Neural crest cell (in vitro differentiated cells): ENCODE measurements at regions not wholly inside any gene's neighbourhood (a gene's known extent, or its start where the extent isn't known, plus 50 kb on each side); places are given as distances from the start of the nearest gene placed in this dataset.
"Not testable (repeated sequence)": the region's sequence is repeated elsewhere in the genome, so short reads cannot be mapped to it uniquely, and the experiment has no call there.

Source experiments
- DNase-seq: peaks from one replicate; pipeline ENCODE4 v3.0.0; 2021; ENCODE audit warnings: low read depth, mixed read lengths, low spot score
- H3K27ac Mint-ChIP-seq: one replicate; pipeline ENCODE4 v1.8.0; 2021; ENCODE audit warnings: mild to moderate bottlenecking, mixed read lengths; ENCODE audit not compliant: unreplicated experiment
- H3K27me3 Mint-ChIP-seq: 2 replicates; pipeline ENCODE4 v1.8.0; 2021; ENCODE audit warnings: low read depth, mild to moderate bottlenecking, mixed read lengths
- H3K36me3 Mint-ChIP-seq: 2 replicates; pipeline ENCODE4 v1.8.0; 2021; ENCODE audit warnings: low read depth, mild to moderate bottlenecking, mixed read lengths
- H3K4me1 Mint-ChIP-seq: 2 replicates; pipeline ENCODE4 v1.8.0; 2021; ENCODE audit warnings: mixed read lengths
- H3K4me3 Mint-ChIP-seq: one replicate; pipeline ENCODE4 v1.8.0; 2021; ENCODE audit warnings: mild to moderate bottlenecking, mixed read lengths
- H3K9me3 Mint-ChIP-seq: 2 replicates; pipeline ENCODE4 v1.8.0; 2021; ENCODE audit warnings: mixed read lengths
- CTCF ChIP-seq: fragments of 200-600 bp; sonication (generic); conservative IDR thresholded peaks from 2 replicates; pipeline ENCODE4 v1.5.0; 2021; ENCODE audit warnings: antibody characterized with exemption, mild to moderate bottlenecking

GRCh38 chr6:120774275-120774674 lies 560.0 kb downstream of the TBC1D32 start:
- Mint-ChIP-seq H3K27ac (no peak overlapping the region), H3K4me1 (no peaks in the 10 kb centered on the region), H3K9me3 (peaks cover 8% of the 10 kb centered on the region), H3K4me3 (no peak overlapping the region), H3K27me3 (no peaks in the 10 kb centered on the region), H3K36me3 (no peaks in the 10 kb centered on the region)
- DNase-seq, result no peak
- TF ChIP-seq CTCF, result no peak

DNA sequence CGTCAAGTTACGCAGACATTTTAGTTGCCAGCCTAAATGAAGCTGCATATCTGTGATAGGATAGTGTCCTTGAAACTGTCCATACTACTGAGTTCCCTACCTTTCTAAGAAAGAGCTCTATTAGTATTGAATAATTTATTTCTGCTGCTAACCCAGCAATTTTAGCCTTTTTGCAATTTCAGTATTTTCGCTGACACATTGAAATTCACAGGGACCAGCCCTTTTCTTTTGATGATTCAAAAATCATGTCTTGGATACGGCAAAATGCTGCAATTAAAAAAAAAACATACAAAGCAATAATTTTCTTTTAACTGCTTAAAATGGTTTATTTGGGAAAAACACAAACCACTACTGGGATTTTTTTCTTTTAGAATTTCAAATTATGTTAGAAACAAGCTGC lies 563.3 kb downstream of the TBC1D32 start:
- H3K36me3 Mint-ChIP-seq, result no peaks in the 10 kb centered on the region
- no peak for DNase-seq
- H3K27ac Mint-ChIP-seq, result no peak overlapping the region
- H3K4me1 Mint-ChIP-seq, result no peaks in the 10 kb centered on the region
- H3K27me3 Mint-ChIP-seq, result no peaks in the 10 kb centered on the region
- TF ChIP-seq CTCF, result no peak
- H3K4me3 Mint-ChIP-seq, result no peak overlapping the region
- H3K9me3 Mint-ChIP-seq, result no peaks in the 10 kb centered on the region

DNA sequence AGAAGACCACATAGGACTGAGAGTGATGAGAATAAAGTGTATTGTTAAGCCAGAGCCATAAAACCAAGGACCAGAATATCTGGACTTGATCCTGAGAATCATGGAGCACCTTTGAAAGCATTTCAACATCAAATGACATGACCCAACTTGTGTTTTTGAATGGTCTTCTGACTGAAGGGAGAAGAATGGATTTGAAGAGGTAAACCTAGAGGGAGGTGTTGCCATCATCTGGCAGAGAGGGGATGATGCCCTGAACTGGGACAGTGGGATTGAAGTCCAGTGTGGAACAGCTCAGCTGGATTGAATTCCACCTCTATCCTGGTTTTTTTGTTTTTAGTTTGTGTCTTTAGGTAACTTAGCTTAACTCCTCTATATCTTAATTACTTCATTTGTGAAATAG lies 570.0 kb downstream of the TBC1D32 start:
- Mint-ChIP-seq H3K27me3 (peaks cover 6% of the 10 kb centered on the region), H3K27ac (no peak overlapping the region), H3K9me3 (no peaks in the 10 kb centered on the region), H3K4me3 (no peak overlapping the region), H3K36me3 (no peaks in the 10 kb centered on the region), H3K4me1 (no peaks in the 10 kb centered on the region)
- no peak for TF ChIP-seq CTCF
- no peak for DNase-seq

- DNase-seq, result no peak
- H3K27me3 Mint-ChIP-seq, result peaks cover 6% of the 10 kb centered on the region
- no peaks in the 10 kb centered on the region for H3K9me3 Mint-ChIP-seq
- no peak overlapping the region for H3K4me3 Mint-ChIP-seq
- no peak for TF ChIP-seq CTCF
- H3K36me3 Mint-ChIP-seq, result no peaks in the 10 kb centered on the region
- no peaks in the 10 kb centered on the region for H3K4me1 Mint-ChIP-seq
- H3K27ac Mint-ChIP-seq, result no peak overlapping the region
These were observed 574.7 kb downstream of the TBC1D32 start for GRCh38 chr6:120759570-120759969.

DNA sequence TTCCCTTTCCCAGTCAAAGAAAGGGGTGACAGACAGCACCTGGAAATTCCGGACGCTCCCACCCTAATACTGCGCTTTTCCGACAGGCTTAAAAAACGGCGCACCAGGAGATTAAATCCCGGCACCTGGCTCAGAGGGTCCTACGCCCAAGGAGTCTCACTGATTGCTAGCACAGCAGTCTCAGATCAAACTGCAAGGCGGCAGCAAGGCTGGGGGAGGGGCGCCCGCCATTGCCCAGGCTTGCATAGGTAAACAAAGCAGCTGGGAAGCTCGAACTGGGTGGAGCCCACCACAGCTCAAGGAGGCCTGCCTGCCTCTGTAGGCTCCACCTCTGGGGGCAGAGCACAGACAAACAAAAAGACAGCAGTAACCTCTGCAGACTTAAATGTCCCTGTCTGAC lies 585.7 kb downstream of the TBC1D32 start:
- H3K9me3 Mint-ChIP-seq, H3K27me3 Mint-ChIP-seq, H3K4me1 Mint-ChIP-seq, H3K36me3 Mint-ChIP-seq, H3K27ac Mint-ChIP-seq, H3K4me3 Mint-ChIP-seq, DNase-seq: not testable (repeated sequence)

DNA sequence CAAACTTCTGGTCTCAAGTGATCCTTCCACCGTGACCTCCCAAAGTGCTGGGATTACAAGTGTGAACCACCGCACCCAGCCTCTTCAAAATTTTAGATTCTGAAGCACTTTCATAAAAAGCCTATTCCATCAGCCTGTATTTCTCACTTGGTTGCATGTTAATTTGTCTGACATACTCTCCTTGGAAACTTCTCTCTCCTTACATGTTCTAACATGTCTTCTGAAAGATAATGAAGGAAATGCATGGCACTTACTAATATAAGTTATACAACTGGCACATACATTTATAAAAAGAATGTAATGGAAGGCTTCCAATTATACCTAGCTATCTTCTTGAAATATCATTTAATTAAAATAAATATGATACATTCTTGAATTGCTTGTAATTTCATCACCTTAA lies 597.5 kb downstream of the TBC1D32 start:
- H3K27me3 Mint-ChIP-seq, result no peaks in the 10 kb centered on the region
- H3K9me3 Mint-ChIP-seq, result peaks cover 3% of the 10 kb centered on the region
- no peaks in the 10 kb centered on the region for H3K36me3 Mint-ChIP-seq
- TF ChIP-seq CTCF, result no peak
- no peaks in the 10 kb centered on the region for H3K4me1 Mint-ChIP-seq
- no peak for DNase-seq
- H3K4me3 Mint-ChIP-seq, result no peak overlapping the region
- H3K27ac Mint-ChIP-seq, result no peak overlapping the region
